ENCODE measurements at regions not wholly inside any gene's neighbourhood (a gene's known extent, or its start where the extent isn't known, plus 50 kb on each side); places are given as distances from the start of the nearest gene placed in this dataset.

DNA sequence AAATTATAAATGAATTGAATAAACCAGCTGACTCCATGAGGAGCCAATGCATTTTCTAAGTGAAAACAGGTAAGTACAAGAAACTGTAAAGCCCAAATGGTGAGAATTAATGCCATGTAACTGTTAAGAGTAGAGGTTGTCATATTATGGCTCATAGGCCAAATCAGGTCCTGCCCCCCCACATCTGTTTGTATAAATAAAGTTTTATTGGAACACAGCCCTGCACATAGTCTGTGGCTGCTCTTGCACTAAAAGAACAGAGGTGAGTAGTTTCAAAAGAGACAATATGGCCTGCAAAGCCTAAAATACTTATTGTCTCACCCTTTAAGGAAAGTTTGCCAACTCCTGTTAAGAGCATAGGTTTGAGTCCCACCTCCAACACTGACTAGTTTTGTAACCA is 140.5 kb upstream of the SRRM4 start:
- no peak for DNase-seq (ENCODE audit: extremely low read depth in 1 of 2, low read depth in 1 of 2)

DNA sequence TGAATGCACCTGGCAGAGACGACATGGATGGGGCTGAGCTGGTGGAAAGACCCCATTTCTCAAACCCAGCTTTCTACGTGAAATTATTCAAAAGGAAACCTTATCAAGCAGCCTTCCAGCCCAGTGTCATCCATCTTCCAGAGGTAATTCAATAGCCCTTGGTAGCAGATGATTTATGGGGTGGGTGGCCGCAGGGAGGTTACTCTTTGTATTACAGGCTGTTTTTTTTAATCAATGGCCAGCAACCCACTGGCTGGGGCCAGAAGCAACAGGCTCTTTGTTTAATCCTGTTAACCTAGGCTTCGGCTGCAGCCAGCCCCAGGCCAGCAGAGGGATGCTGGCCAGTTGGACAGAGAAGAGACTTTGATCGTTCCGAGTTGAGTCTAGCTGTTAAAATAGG is 139.8 kb upstream of the SRRM4 start:
- no peak for DNase-seq (ENCODE audit: extremely low read depth in 1 of 2, low read depth in 1 of 2)

GRCh38 chr12:118842866-118843265 is 138.5 kb upstream of the SRRM4 start:
- no peak for DNase-seq (ENCODE audit: extremely low read depth in 1 of 2, low read depth in 1 of 2)

- no peak for DNase-seq (ENCODE audit: extremely low read depth in 1 of 2, low read depth in 1 of 2)
Observed at GRCh38 chr12:118846416-118846815, 134.9 kb upstream of the SRRM4 start.

DNA sequence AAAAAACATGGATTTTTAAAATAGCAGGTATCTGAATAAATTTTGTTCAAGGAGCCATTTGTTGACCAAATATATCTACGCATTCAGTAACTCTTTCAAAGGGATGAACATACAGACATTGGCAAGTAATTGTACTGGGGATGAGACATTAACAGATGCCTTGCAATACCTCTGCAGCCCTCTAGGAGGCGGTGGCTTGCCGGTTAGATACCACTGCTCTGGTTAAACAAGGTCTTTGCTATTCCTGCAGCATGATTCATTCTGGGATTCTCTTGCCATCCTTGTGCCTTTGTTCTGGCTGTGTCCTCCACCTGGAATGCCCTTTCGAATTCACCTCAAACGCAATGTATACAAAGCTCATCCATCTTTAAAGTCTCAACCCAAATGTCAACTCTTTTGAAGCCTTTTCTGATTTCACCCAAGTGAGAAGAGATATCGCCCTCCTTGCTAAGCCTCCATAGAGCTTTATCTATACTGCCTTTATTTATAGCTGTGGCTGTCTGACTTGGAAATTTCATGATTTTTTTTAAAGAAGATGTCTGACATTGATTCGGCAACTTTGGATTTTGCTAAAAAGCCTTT is 131.0 kb upstream of the SRRM4 start:
- DNase-seq (ENCODE audit: extremely low read depth in 1 of 2, low read depth in 1 of 2), result no peak

DNA sequence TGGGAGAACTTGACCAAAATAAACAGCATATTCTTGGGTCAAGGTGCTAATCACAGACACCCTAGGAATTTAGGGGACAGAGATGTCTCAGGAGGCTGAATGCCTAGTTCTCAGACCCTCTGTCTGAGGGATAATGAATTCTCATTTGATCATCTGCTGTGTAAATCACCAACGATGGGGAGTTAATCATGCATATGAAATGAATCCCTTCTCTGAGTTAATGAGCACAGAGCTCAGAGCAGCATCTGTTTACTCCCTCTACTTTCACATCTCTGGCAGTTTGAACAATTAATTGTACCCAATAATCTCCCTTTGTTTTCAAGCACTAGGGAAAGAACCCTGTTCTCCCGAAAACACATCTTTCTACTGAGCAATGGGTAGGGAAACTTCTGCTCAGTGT is 129.4 kb upstream of the SRRM4 start:
- no peak for DNase-seq (ENCODE audit: extremely low read depth in 1 of 2, low read depth in 1 of 2)

DNA sequence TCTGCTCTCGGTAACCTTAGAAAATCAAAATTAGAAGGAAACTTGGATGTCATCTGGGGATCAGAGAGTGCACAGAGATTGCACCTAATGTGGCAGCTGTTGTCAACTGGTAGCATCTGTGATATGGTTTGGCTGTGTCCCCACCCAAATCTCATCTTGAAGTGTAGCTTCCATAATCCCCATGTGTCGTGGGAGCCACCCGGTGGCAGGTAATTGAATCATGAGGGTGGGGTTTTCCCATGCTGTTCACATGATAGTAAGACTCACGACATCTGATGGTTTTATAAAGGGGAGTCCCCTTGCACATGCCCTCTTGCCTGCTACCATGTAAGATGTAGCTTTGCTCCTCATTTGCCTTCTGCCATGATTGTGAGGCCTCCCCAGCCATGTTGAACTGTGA is 127.7 kb upstream of the SRRM4 start:
- peak in 1 of 2 donors; percentile 2 for DNase-seq (ENCODE audit: extremely low read depth in 1 of 2, low read depth in 1 of 2)

DNA sequence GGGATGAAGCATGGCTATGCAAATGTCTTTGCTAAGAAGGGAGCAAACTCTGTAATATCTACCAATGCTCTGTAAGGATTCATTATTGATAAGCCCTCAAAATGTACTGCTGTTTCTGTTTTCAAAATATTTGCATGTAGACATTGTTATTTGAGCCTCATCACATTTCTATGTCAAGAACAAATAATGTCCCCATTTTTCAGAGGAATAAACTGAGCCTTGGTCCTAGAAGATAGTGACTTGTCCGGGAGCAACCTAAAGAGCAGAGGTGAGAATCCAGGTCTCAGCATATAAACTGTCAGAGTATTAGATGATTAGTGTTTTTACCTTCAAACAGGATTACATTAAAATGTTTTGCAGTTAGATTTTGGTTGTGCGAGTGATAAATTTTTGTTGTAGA is 125.5 kb upstream of the SRRM4 start:
- DNase-seq (ENCODE audit: extremely low read depth in 1 of 2, low read depth in 1 of 2), result no peak

DNA sequence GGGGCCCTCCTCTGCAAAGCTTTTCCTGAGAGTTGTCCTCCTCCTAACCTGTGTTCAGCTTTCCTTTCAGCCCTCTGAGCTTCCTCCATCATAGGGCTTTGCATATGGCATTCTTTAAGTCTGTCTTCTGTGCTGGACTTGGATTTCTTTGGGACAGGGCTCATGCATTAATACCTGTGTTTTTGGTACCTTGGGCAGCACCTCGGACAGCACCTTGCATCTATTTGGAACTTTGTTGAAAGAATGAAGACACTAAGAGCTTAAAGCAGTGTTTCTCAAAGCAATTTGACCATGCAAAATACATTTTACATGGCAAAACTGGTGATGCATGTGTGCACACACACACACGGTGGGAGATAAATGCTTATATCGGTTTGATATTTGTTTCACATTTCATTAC is 115.0 kb upstream of the SRRM4 start:
- DNase-seq (ENCODE audit: extremely low read depth in 1 of 2, low read depth in 1 of 2), result no peak

DNA sequence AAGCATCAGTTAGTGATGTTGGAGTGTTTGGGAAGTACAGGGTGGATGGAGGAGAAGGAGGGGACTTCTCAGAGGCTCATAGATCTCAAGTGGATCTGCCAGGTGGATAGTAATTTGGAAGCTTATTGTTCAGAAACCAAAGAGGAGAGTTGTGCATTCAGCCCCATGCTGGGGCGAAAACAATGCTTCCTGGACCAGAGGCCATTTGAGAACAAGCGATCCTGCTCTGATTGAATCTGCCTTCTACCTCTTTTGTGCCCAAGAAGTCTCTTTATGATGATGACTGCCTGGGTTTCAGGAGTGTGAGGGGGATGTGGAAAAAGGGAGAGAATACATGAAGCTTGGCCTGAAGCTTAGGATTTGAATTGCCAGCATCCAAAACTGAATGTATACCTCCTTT is 110.8 kb upstream of the SRRM4 start:
- DNase-seq (ENCODE audit: extremely low read depth in 1 of 2, low read depth in 1 of 2), result no peak

DNA sequence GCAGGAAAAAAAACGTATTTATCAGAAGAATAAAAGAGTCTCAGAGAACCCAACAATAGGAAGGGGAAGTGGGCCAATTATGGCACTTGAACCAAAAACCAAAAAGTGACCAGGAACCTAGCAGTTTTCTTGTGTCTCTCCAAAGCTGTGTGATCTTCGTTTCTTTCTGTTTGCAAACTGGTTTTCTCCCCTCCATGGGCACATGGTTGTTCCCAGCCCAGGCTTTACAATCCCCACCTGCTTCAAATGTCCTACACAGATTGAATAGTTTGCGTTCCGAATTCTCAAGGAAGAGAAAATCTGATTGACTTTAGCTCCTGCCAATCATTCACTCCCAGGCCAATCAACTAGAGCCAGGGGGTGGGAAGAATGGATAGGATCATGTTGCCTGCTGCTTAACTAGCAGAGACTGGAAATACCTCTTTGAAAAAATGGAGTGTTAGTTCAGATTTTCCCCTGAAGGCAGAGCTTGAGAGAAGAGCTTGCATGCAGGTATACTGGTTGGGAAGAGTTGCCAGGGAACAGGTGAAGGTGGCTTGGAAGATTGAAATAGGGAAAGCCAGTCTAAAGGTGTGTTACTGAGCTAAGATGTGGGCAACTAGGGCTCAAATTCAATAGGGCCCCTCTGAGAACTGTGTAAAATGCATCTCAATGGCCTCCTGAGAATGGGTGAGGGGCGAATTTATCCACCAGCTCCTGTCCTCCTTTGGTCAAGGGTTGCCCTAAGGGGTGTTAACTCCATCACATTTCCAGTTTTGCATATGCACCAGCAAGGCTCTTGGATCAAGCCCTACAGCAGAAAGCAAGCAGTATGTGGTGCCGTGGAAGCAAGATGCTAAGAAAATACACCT is 106.4 kb upstream of the SRRM4 start:
- no peak for DNase-seq (ENCODE audit: extremely low read depth in 1 of 2, low read depth in 1 of 2)

DNA sequence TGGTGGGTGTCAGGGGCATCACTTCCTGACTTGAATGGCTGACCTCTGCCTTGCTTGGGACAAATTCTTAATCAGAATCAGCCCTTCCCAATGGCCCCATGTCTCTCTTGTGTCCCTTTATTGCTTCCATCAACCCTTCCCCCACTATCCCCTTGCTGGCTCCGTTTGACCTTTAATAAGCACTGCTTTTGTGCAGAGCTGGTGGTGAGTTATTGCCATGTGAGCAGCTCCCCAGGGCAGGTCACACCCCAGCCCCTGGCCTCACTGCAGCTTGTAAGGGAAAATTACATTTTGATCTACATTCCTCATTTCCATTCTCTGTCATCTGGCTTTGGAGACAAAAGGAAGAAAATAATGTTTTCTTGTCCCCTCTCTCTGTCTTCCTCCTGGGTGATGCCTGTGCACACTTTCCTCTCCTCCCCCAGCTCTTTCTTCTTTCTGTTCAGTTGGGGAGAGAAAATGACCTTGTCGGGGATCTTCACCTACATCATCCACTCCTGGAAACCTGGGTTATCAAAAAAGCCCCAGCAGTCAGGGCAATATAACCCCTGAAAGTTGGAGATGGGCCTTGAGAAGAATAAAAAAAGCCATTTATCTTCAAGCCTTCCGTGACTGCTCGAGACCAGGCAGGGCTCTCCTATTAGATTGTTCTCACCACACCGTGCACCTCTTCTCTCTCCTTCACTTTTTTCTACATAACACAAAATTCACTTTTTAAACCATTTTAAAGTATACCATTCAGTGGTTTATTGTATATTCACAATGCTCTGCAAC is 100.4 kb upstream of the SRRM4 start:
- no peak for DNase-seq (ENCODE audit: extremely low read depth in 1 of 2, low read depth in 1 of 2)

DNA sequence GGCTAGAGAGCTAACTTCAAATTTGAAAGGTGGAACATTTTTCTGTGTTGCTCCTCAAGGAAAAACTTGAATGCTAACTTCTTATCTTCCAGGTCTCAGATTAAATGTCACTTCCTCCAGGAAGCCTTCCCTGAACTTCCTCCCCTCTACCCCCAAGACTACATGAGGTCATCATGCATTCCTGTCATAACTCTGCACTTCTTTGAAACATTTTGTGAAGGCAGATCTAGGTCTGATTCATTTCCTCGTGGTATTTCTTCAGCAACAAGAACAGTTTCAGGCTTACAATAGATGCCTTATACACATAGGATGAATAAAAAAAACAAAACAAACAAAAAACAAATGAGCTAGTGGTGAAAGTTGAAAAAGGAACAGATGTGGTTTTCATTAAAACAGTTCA is 97.1 kb upstream of the SRRM4 start:
- no peak for DNase-seq (ENCODE audit: extremely low read depth in 1 of 2, low read depth in 1 of 2)

DNA sequence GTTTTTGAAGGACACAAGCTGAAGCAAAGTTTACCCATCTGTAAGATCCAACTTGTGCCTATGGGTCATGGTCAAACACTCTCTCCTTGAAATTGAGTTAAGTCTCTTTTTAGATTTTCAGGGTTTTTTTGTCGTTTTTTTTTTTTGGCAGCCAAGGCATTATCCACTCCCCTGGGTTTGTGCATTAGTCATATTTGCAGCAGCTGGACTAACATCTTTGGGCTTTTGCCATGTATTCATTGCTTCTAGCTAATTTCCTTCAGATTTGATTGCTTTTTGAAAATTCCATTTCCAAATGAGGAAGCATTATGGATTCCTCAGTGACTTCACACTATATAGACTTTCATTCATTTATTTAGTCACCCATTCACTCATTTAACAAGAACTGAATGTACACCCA is 80.3 kb upstream of the SRRM4 start:
- DNase-seq (ENCODE audit: extremely low read depth in 1 of 2, low read depth in 1 of 2), result no peak

DNA sequence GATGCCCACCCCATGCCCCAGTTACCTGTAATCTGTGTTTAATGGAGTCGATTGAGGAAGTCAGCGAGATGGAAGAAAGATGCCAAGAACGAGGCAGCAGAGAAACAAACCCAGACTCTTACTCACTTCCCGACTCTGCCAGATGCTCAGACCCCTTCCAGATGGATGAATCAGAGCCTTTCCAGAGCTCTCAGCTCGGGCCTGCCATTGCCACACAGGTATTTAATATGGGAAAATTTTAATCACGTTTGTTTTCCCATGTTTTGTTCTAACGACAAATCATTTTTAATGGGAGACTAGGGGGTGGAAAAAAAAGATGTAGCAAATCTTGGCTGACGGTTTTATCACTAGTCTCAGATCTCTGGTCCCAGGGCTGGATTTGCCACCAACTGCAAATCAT is 72.5 kb upstream of the SRRM4 start:
- DNase-seq (ENCODE audit: extremely low read depth in 1 of 2, low read depth in 1 of 2), result no peak

- DNase-seq (ENCODE audit: extremely low read depth in 1 of 2, low read depth in 1 of 2), result no peak
Observed at GRCh38 chr12:118912697-118913270, 68.6 kb upstream of the SRRM4 start.

DNA sequence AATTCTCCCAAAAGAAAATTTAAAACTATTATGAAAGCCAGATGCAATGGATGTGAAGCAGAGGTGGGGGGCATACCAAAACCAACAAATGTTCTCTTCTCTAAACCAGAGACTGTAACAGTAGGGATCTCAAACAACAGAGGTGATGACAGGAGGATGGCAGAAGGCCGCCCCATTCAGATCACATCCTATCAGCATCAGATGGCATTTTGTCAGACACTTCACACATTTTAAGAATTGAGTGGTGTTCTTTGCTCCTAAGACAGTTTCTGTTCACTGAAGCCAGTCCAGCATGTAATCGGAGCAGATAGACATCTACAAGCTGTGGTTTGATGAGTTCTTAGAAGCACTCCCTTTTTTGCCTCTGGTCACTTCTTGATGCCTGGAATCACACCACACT is 59.6 kb upstream of the SRRM4 start:
- DNase-seq (ENCODE audit: extremely low read depth in 1 of 2, low read depth in 1 of 2), result no peak

DNA sequence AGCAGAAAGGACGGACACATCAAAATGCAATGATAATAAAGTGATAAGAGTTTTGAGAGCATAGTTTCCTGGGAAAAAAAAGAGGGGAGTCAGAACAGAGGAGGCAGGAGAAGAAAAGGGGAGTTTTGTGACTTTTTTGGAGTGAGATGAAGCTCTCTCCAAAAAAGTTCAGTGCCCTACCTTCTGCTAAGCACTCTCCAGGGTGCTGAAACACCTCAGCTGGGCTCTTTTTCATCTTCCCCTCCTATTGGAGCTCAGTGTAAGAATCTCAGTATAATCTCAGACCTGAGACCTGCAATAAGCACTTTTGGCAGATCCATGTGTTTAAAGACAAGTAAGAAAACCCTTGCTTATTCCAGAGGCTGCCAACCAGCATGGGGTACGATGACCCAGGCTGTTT is 58.9 kb upstream of the SRRM4 start:
- DNase-seq (ENCODE audit: extremely low read depth in 1 of 2, low read depth in 1 of 2), result no peak

- DNase-seq (ENCODE audit: extremely low read depth in 1 of 2, low read depth in 1 of 2), result no peak
Observed at GRCh38 chr12:118925407-118925806, 55.9 kb upstream of the SRRM4 start.

- DNase-seq (ENCODE audit: extremely low read depth in 1 of 2, low read depth in 1 of 2), result no peak
Observed at GRCh38 chr12:118925826-118926225, 55.5 kb upstream of the SRRM4 start.
